NCI-H2227 (cell line): ENCODE measurements at regions not wholly inside any gene's neighbourhood (a gene's known extent, or its start where the extent isn't known, plus 50 kb on each side); places are given as distances from the start of the nearest gene placed in this dataset.

ENCODE experiments used
- DNase-seq: peaks from one replicate; lab custom pipeline; 2025; ENCODE audit not compliant: unreplicated experiment; lab: John Stamatoyannopoulos, UW

DNA sequence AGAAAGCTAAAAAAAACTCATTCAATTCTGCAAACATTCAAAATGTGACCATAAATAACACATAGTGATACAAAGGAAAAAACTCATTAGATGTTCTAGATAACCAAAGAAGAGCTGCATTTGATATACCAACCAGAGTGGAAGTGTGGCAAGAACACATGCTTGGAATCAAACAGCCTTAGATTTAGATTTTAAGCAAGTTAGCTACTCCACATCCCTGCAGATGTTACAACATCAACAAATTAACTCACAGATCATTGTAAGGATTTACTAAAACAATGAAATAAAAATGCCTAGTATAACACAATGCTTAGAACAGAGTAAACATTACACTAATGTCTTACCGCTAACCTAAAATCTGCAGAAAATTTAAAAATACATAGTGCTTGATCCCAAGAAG, 114.0 kb upstream of the AKIP1 start:
- DNase-seq: no peak

DNA sequence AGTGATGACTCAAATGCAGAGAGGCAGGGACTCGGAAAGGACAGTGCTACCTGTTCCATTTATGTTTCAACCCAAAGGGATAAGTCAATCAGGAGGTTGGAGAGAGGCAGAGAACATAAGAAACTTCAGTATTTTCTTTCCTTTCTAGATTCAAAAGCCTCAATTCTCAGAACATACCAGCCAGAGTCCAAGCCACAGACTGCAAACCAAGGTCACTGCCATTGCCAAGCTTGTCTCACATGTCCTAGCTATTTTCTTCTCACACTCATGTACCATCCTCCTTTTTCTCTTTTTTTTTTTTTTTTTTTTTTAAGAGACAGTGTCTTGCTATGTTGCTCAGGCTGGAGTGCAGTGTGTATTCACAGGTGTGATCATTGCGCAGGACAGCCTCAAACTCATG, 111.7 kb upstream of the AKIP1 start:
- no peak for DNase-seq

GRCh38 chr11:8800520-8801110, 110.4 kb upstream of the AKIP1 start:
- no peak for DNase-seq

- DNase-seq: no peak
Observed at GRCh38 chr11:8801121-8801520, 109.9 kb upstream of the AKIP1 start.

DNA sequence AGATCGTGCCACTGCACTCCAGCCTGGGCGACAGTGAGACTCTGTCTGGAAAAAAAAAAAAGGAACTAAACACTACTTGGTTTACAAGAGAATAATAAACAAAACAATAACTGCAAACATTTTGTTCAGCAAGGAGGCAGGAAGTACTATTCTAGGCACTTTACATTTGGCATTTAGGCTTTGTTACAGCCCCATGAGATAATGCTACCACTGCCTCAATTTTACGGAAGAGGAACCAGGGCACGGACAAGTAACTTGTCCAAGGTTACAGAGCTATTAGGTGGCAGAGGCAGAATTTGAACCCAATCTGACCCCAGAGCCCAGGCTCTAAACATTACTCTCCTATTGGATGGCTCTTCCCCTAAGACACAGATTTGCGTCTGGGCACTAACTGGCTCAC, 108.7 kb upstream of the AKIP1 start:
- no peak for DNase-seq

DNA sequence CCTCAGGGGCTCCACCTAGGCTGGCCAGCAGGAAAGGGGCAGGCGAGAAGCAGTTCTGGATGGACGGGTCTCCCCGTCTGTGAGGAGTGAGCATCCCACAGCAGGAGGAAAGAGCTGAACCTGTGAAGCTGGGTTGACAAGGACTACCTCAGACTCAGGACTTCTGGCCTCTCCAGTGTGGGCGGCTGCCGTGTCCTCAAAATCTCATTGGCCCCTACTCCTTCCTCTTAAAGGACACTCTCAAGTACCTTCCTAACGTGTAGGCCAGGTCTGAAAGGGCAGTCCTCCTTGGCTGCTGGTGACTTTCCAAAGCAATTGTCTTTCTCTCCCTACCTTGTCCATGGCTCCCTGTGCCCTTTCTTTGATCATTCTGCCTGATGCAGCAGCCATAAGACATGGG, 107.0 kb upstream of the AKIP1 start:
- no peak for DNase-seq

DNA sequence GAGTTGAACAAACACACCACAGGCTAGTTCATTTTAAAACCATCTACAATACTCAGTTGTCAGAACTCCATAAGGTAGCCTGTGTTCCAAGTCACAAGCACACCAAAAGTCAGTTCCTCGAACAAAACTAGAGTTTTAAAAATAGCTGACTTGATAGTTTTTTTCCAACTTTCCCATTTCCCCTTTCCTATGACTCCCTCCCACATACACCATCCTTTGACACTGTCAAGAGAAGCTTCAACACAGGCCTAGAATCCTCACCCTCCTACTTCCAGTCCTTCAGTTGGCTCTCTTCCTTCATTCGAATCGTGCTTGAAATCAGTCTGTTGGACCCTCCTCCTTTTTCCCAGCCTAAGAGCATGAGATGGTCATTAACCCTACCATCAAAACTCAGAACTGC, 105.7 kb upstream of the AKIP1 start:
- peak; percentile 5 for DNase-seq

- DNase-seq: no peak
Observed at GRCh38 chr11:8806974-8807373, 104.0 kb upstream of the AKIP1 start.

GRCh38 chr11:8807544-8808225, 103.3 kb upstream of the AKIP1 start:
- DNase-seq: no peak

DNA sequence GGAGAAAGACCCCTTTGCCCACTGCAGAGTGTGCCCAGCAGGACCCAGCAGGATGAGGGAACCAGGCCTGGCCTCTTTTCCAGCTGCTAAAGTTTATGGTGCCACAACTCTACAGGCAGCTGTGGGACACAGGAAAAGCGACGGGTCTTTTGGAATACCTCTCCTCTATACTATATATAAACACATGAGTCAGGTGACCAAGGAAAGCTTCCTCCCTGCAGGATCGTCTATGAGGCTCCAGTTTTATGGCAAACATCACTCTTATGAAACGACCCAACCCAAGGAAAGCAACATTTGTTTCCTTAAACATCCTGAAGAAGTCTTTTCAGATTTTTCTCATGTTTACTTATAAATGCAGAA, 102.8 kb upstream of the AKIP1 start:
- DNase-seq: no peak

DNA sequence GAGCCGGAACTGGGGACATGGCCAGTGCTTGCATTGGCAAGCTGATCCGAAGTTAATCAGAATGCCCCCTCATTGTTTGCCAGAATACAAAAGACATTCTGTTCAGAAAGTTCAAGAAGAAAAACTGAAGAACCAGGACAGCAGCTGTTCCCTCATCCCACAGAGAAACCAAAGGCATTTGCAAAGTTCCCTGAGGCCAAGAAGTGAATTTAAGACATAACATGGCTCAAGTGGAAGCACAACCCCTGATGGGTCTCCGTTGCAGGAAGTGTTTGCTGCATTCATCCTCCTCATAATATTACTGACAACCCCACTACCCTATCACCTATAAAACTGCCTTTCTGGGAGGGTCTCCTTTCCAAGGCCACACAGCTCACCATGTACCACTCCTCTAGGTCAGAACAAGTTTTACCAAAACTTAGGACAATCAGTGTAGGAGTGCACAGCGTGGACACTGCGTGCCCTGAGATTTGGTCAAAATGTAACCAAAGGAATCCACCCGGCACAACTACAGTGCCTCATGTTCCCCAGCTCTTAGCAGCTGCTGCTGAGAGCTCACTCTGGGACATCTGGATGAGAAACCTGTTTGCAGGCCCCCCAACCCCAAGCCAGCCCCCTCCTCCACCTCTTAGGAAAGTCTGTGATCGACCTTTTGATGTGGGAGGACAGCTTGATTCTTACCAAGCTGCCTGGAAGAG, 101.6 kb upstream of the AKIP1 start:
- no peak for DNase-seq

- DNase-seq: peak; percentile 38
Observed at GRCh38 chr11:8809939-8810539, 101.0 kb upstream of the AKIP1 start.

GRCh38 chr11:8810540-8811301, 100.3 kb upstream of the AKIP1 start:
- peak; percentile 88 for DNase-seq

- DNase-seq: no peak
Observed at GRCh38 chr11:8811571-8811970, 99.4 kb upstream of the AKIP1 start.

GRCh38 chr11:8812438-8812837, 98.6 kb upstream of the AKIP1 start:
- no peak for DNase-seq

GRCh38 chr11:8813658-8814057, 97.3 kb upstream of the AKIP1 start:
- peak; percentile 74 for DNase-seq

DNA sequence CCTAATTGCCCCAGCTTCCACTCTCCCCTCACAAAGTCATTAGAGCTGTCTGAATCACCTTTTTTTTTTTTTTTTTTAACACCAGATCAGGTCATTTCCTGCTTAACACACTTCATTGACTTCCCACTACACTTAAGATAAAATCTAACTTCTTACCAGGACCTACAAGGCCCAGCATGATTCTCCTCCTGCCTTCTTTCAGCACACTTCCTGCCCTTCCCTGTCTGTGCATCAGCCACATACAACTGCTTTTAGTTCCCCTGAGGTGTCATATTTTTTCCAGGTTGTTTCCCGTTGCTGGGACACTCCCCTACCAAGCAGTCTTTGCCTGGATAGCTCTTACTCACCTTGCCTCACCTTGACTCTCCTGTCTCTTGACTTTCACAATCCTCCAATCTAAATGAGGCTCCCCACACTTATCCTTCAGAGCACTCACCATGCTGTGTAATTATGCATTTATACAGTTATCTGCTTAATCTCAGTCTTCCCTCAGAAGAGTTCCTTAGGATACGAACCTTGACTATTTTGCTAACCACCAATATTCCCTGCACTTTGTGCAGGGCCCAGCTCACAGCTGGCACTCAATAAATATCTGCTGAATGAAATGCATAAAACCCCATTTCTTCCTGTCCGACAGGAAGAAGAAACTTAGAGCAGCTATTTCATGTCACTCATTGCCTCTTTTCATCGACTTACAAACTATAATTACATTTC, 96.6 kb upstream of the AKIP1 start:
- DNase-seq: peak; percentile 18

- DNase-seq: no peak
Observed at GRCh38 chr11:8814923-8815240, 96.1 kb upstream of the AKIP1 start.

DNA sequence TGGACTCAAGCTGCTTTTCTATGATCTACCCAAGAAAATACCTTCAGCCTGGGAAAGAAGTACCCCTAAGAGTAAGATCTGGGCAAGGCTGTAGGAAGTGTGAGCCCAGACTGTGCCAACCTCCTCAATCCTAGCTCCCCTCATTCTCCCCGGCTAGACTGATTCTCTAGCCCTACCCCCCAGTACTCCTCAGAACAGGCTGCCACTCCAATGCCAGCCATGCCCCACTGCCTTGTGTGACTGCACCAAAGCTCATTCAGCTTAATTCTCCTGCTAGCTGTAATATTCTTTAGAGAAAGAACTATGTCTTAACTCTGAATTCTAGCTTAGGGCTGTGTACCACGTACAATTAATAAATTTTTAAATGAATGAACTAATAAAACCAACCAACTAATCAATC, 92.6 kb upstream of the AKIP1 start:
- no peak for DNase-seq

DNA sequence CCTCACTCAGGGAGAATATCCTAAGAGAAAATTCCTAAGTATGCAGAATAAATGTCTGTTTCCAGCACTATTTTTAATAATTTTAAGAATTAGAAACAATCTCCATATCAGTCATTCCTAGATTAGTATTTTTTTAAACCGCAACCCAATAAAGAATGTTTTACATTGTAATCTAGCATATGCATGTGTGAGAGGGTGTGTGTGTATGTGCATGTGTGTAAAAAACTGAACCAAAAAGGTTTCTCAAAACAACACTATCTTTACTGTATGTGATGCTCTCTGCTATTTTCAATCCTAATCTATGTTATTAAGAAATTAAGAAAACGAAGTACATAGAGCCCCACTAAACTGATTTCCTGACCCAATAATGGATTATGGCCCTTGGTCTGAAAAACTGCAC, 90.6 kb upstream of the AKIP1 start:
- no peak for DNase-seq

- DNase-seq: no peak
Observed at GRCh38 chr11:8822469-8822868, 88.5 kb upstream of the AKIP1 start.
